ENCODE measurements at regions not wholly inside any gene's neighbourhood (a gene's known extent, or its start where the extent isn't known, plus 50 kb on each side); places are given as distances from the start of the nearest gene placed in this dataset.
"Not testable (repeated sequence)": the region's sequence is repeated elsewhere in the genome, so short reads cannot be mapped to it uniquely, and the experiment has no call there.

- ChIA-PET POLR2A (no interaction called here), CTCF (interaction anchor here (1.0 kb wide), 1 partner anchor 13 kb away, joined by 3 read pairs; no protein-coding TSS in a partner anchor)
- Histone ChIP-seq H3K36me3 (ENCODE audit: control insufficient read depth in 2 of 2, extremely low read depth in 1 of 2, insufficient read depth in 2 of 2, low read length in 2 of 2) (no peaks in the 10 kb centered on the region), H3K4me3 (replicated peaks in 1 of 3; ENCODE audit: insufficient read depth in 1 of 3, low read depth in 1 of 3, low read length in 3 of 3) (no peak overlapping the region), H3K79me2 (ENCODE audit: control insufficient read depth, insufficient read depth, low read length) (no peaks in the 10 kb centered on the region), H3K9me1 (replicated peaks; ENCODE audit: control insufficient read depth, extremely low read depth, insufficient read depth, low read length) (no peaks in the 10 kb centered on the region), H3K27me3 (ENCODE audit: control insufficient read depth in 2 of 2, insufficient read depth in 2 of 2, low read length in 2 of 2) (no peaks in the 10 kb centered on the region), H3K27ac (ENCODE audit: insufficient read depth, low read depth, low read length) (no peak overlapping the region), H2AFZ (ENCODE audit: low read depth, low read length) (no peak overlapping the region), H3K9ac (replicated peaks; ENCODE audit: extremely low read depth, insufficient read depth, low read length) (no peak overlapping the region), H3K9me3 (replicated peaks; ENCODE audit: control insufficient read depth, insufficient read depth, low read length) (no peaks in the 10 kb centered on the region), H4K20me1 (replicated peaks; ENCODE audit: control insufficient read depth, extremely low read depth, insufficient read depth, low read length) (no peaks in the 10 kb centered on the region), H3K4me1 (ENCODE audit: control insufficient read depth, extremely low read depth, insufficient read depth, low read length) (peaks cover 4% of the 10 kb centered on the region), H3K4me2 (ENCODE audit: insufficient read depth, low read length) (no peak overlapping the region)
- BruUV-seq (replicated peaks): no TSS peak
- TF ChIP-seq JUN (IDR thresholded peaks at IDR 0.05; ENCODE audit: borderline replicate concordance, insufficient read depth, insufficient read length, low read depth) (no peak), POLR2AphosphoS5 (IDR thresholded peaks at IDR 0.05; ENCODE audit: insufficient read depth, low read depth, low read length) (no peak), MAX (IDR thresholded peaks at IDR 0.05; ENCODE audit: insufficient read depth, insufficient read length) (no peak), GATA2 (IDR thresholded peaks at IDR 0.05; ENCODE audit: insufficient read depth, insufficient read length, low read depth, low read length) (no peak)
- no peak for FAIRE-seq
- dilution Hi-C loops (cut with MboI; ENCODE audit: extremely low pct_ligation_motif_present, low sequenced_read_pairs): no loop called here
- DNase-seq (ENCODE audit: low read depth, low spot score): no peak
- intact Hi-C loops (cut with micrococcal nuclease): no loop called here
Observed at GRCh38 chr3:177705976-177706823, 508.9 kb upstream of the TBL1XR1 start.

GRCh38 chr3:177709470-177709869, 512.2 kb upstream of the TBL1XR1 start:
- intact Hi-C loops (cut with micrococcal nuclease): not testable (repeated sequence)

More at GRCh38 chr3:177709470-177709869, 512.2 kb upstream of the TBL1XR1 start:
- H3K4me2 ChIP-seq (ENCODE audit: insufficient read depth, low read length); CTCF ChIA-PET; H3K9me1 ChIP-seq (replicated peaks; ENCODE audit: control insufficient read depth, extremely low read depth, insufficient read depth, low read length); H3K36me3 ChIP-seq (ENCODE audit: control insufficient read depth in 2 of 2, extremely low read depth in 1 of 2, insufficient read depth in 2 of 2, low read length in 2 of 2); H4K20me1 ChIP-seq (replicated peaks; ENCODE audit: control insufficient read depth, extremely low read depth, insufficient read depth, low read length); POLR2A ChIA-PET; H3K27ac ChIP-seq (ENCODE audit: insufficient read depth, low read depth, low read length); H3K9ac ChIP-seq (replicated peaks; ENCODE audit: extremely low read depth, insufficient read depth, low read length); H3K4me3 ChIP-seq (replicated peaks in 1 of 3; ENCODE audit: insufficient read depth in 1 of 3, low read depth in 1 of 3, low read length in 3 of 3); H3K9me3 ChIP-seq (replicated peaks; ENCODE audit: control insufficient read depth, insufficient read depth, low read length); H3K79me2 ChIP-seq (ENCODE audit: control insufficient read depth, insufficient read depth, low read length); H3K27me3 ChIP-seq (ENCODE audit: control insufficient read depth in 2 of 2, insufficient read depth in 2 of 2, low read length in 2 of 2); FAIRE-seq; DNase-seq (ENCODE audit: low read depth, low spot score); H3K4me1 ChIP-seq (ENCODE audit: control insufficient read depth, extremely low read depth, insufficient read depth, low read length); H2AFZ ChIP-seq (ENCODE audit: low read depth, low read length); BruUV-seq (replicated peaks); dilution Hi-C loops (cut with MboI; ENCODE audit: extremely low pct_ligation_motif_present, low sequenced_read_pairs): not testable (repeated sequence)
